DMS153 (cell line): ENCODE measurements at regions not wholly inside any gene's neighbourhood (a gene's known extent, or its start where the extent isn't known, plus 50 kb on each side); places are given as distances from the start of the nearest gene placed in this dataset.

Source experiments
- DNase-seq: peaks from one replicate; lab custom pipeline; 2025; lab: John Stamatoyannopoulos, UW

GRCh38 chr12:87793131-87793530 lies 236.1 kb downstream of the C12orf50 start:
- DNase-seq = no peak

- DNase-seq = no peak
Observed at GRCh38 chr12:87784350-87784749, 244.9 kb downstream of the C12orf50 start.

GRCh38 chr12:87783467-87783866 lies 245.7 kb downstream of the C12orf50 start:
- no peak for DNase-seq

GRCh38 chr12:87782838-87783237 lies 246.4 kb downstream of the C12orf50 start:
- DNase-seq = no peak

GRCh38 chr12:87779858-87780498 lies 249.2 kb downstream of the C12orf50 start:
- DNase-seq = no peak

- no peak for DNase-seq
Observed at GRCh38 chr12:87779016-87779415, 250.2 kb downstream of the C12orf50 start.

GRCh38 chr12:87778065-87778464 lies 251.1 kb downstream of the C12orf50 start:
- DNase-seq = no peak

GRCh38 chr12:87775784-87776183 lies 253.4 kb downstream of the C12orf50 start:
- no peak for DNase-seq

GRCh38 chr12:87775051-87775450 lies 254.2 kb downstream of the C12orf50 start:
- DNase-seq = no peak

GRCh38 chr12:87772401-87772800 lies 256.8 kb downstream of the C12orf50 start:
- no peak for DNase-seq

GRCh38 chr12:87768501-87769287 lies 260.5 kb downstream of the C12orf50 start:
- DNase-seq = no peak

- DNase-seq = no peak
Observed at GRCh38 chr12:87766044-87766443, 263.2 kb downstream of the C12orf50 start.

- no peak for DNase-seq
Observed at GRCh38 chr12:87760943-87761342, 268.3 kb downstream of the C12orf50 start.

GRCh38 chr12:87758271-87758670 lies 270.9 kb downstream of the C12orf50 start:
- DNase-seq = no peak

GRCh38 chr12:87756721-87757120 lies 272.5 kb downstream of the C12orf50 start:
- no peak for DNase-seq

GRCh38 chr12:87756111-87756510 lies 273.1 kb downstream of the C12orf50 start:
- DNase-seq = no peak

- no peak for DNase-seq
Observed at GRCh38 chr12:87728931-87729593, 300.1 kb downstream of the C12orf50 start.

GRCh38 chr12:87720967-87721366 lies 308.2 kb downstream of the C12orf50 start:
- no peak for DNase-seq

GRCh38 chr12:87704374-87704773 lies 324.8 kb downstream of the C12orf50 start:
- no peak for DNase-seq

GRCh38 chr12:87690236-87690810 lies 338.9 kb downstream of the C12orf50 start:
- DNase-seq = no peak

GRCh38 chr12:87689196-87689595 lies 340.0 kb downstream of the C12orf50 start:
- no peak for DNase-seq

- DNase-seq = no peak
Observed at GRCh38 chr12:87687362-87687761, 341.8 kb downstream of the C12orf50 start.

GRCh38 chr12:87685696-87686095 lies 343.5 kb downstream of the C12orf50 start:
- no peak for DNase-seq
